ENCODE measurements at regions not wholly inside any gene's neighbourhood (a gene's known extent, or its start where the extent isn't known, plus 50 kb on each side); places are given as distances from the start of the nearest gene placed in this dataset.

- no peak for TF ChIP-seq LEF1 (IDR thresholded peaks at IDR 0.05; ENCODE audit: borderline replicate concordance)
- no peak for TF ChIP-seq NFRKB (IDR thresholded peaks at IDR 0.05)
- TF ChIP-seq SUZ12 (IDR thresholded peaks at IDR 0.05), result no peak
Observed at GRCh38 chr2:155643056-155643775, 689.3 kb downstream of the NR4A2 start.
